ENCODE measurements at regions not wholly inside any gene's neighbourhood (a gene's known extent, or its start where the extent isn't known, plus 50 kb on each side); places are given as distances from the start of the nearest gene placed in this dataset.
"Not testable (repeated sequence)": the region's sequence is repeated elsewhere in the genome, so short reads cannot be mapped to it uniquely, and the experiment has no call there.

GRCh38 chr2:182504903-182505302, 78.1 kb upstream of the PDE1A start:
- intact Hi-C loops (cut with micrococcal nuclease; ENCODE audit: unreplicated experiment) = no loop called here
- no peak overlapping the region for H3K4me3 ChIP-seq (ENCODE audit: low read depth in 2 of 2, low read length in 2 of 2)
- H3K36me3 ChIP-seq (ENCODE audit: control insufficient read depth, insufficient read depth, low read length) = no peaks in the 10 kb centered on the region
- no peaks in the 10 kb centered on the region for H3K27me3 ChIP-seq (ENCODE audit: control insufficient read depth, insufficient read depth, low read length)
- ChIA-PET POLR2A (no interaction called here), CTCF (no interaction called here)
- DNase-seq (ENCODE audit: low read depth, low spot score) (no peak), ATAC-seq (no peak)
- no peaks in the 10 kb centered on the region for H3K9me3 ChIP-seq (ENCODE audit: control insufficient read depth, insufficient read depth, low read depth, low read length)
- in situ Hi-C loops (cut with HindIII; ENCODE audit: low pct_unique_long_range_greater_than_20kb, low sequenced_read_pairs) = no loop called here
- H3K4me1 ChIP-seq (ENCODE audit: control insufficient read depth, insufficient read depth, low read length) = no peaks in the 10 kb centered on the region
- BruUV-seq (replicated peaks) = no TSS peak
- no peak overlapping the region for H3K27ac ChIP-seq (ENCODE audit: low read length)
- TF ChIP-seq, protein P1, sequence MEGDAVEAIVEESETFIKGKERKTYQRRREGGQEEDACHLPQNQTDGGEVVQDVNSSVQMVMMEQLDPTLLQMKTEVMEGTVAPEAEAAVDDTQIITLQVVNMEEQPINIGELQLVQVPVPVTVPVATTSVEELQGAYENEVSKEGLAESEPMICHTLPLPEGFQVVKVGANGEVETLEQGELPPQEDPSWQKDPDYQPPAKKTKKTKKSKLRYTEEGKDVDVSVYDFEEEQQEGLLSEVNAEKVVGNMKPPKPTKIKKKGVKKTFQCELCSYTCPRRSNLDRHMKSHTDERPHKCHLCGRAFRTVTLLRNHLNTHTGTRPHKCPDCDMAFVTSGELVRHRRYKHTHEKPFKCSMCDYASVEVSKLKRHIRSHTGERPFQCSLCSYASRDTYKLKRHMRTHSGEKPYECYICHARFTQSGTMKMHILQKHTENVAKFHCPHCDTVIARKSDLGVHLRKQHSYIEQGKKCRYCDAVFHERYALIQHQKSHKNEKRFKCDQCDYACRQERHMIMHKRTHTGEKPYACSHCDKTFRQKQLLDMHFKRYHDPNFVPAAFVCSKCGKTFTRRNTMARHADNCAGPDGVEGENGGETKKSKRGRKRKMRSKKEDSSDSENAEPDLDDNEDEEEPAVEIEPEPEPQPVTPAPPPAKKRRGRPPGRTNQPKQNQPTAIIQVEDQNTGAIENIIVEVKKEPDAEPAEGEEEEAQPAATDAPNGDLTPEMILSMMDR (IDR thresholded peaks at IDR 0.05) = no peak
- no peak for TF ChIP-seq POLR2AphosphoS5 (IDR thresholded peaks at IDR 0.05; ENCODE audit: low read depth, low read length)
- no peak for TF ChIP-seq SIN3A (IDR thresholded peaks at IDR 0.05; ENCODE audit: borderline replicate concordance, insufficient read depth, low read depth, low read length)
- TF ChIP-seq TCF7L2 (IDR thresholded peaks at IDR 0.05; ENCODE audit: low read depth, low read length) = no peak
- TF ChIP-seq, protein P2, sequence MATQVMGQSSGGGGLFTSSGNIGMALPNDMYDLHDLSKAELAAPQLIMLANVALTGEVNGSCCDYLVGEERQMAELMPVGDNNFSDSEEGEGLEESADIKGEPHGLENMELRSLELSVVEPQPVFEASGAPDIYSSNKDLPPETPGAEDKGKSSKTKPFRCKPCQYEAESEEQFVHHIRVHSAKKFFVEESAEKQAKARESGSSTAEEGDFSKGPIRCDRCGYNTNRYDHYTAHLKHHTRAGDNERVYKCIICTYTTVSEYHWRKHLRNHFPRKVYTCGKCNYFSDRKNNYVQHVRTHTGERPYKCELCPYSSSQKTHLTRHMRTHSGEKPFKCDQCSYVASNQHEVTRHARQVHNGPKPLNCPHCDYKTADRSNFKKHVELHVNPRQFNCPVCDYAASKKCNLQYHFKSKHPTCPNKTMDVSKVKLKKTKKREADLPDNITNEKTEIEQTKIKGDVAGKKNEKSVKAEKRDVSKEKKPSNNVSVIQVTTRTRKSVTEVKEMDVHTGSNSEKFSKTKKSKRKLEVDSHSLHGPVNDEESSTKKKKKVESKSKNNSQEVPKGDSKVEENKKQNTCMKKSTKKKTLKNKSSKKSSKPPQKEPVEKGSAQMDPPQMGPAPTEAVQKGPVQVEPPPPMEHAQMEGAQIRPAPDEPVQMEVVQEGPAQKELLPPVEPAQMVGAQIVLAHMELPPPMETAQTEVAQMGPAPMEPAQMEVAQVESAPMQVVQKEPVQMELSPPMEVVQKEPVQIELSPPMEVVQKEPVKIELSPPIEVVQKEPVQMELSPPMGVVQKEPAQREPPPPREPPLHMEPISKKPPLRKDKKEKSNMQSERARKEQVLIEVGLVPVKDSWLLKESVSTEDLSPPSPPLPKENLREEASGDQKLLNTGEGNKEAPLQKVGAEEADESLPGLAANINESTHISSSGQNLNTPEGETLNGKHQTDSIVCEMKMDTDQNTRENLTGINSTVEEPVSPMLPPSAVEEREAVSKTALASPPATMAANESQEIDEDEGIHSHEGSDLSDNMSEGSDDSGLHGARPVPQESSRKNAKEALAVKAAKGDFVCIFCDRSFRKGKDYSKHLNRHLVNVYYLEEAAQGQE (IDR thresholded peaks at IDR 0.05; ENCODE audit: insufficient read depth in 1 of 2, low read depth in 2 of 2, low read length in 1 of 2) = no peak

GRCh38 chr2:182506606-182507005, 79.8 kb upstream of the PDE1A start:
- H3K27me3 ChIP-seq (ENCODE audit: control insufficient read depth, insufficient read depth, low read length) = no peaks in the 10 kb centered on the region
- ChIA-PET CTCF (no interaction called here), POLR2A (no interaction called here)
- no peaks in the 10 kb centered on the region for H3K9me3 ChIP-seq (ENCODE audit: control insufficient read depth, insufficient read depth, low read depth, low read length)
- DNase-seq (ENCODE audit: low read depth, low spot score) (no peak), ATAC-seq (no peak)
- no peak overlapping the region for H3K4me3 ChIP-seq (ENCODE audit: low read depth in 2 of 2, low read length in 2 of 2)
- H3K4me1 ChIP-seq (ENCODE audit: control insufficient read depth, insufficient read depth, low read length) = no peaks in the 10 kb centered on the region
- H3K27ac ChIP-seq (ENCODE audit: low read length) = no peak overlapping the region
- H3K36me3 ChIP-seq (ENCODE audit: control insufficient read depth, insufficient read depth, low read length) = no peaks in the 10 kb centered on the region
- in situ Hi-C loops (cut with HindIII; ENCODE audit: low pct_unique_long_range_greater_than_20kb, low sequenced_read_pairs) (no loop called here), intact Hi-C loops (cut with micrococcal nuclease; ENCODE audit: unreplicated experiment) (no loop called here)
- no TSS peak for BruUV-seq (replicated peaks)
- TF ChIP-seq, protein P1 (IDR thresholded peaks at IDR 0.05) = no peak
- no peak for TF ChIP-seq POLR2AphosphoS5 (IDR thresholded peaks at IDR 0.05; ENCODE audit: low read depth, low read length)
- no peak for TF ChIP-seq SIN3A (IDR thresholded peaks at IDR 0.05; ENCODE audit: borderline replicate concordance, insufficient read depth, low read depth, low read length)
- TF ChIP-seq, protein P2 (IDR thresholded peaks at IDR 0.05; ENCODE audit: insufficient read depth in 1 of 2, low read depth in 2 of 2, low read length in 1 of 2) = no peak
- no peak for TF ChIP-seq TCF7L2 (IDR thresholded peaks at IDR 0.05; ENCODE audit: low read depth, low read length)

GRCh38 chr2:182508583-182508982, 81.7 kb upstream of the PDE1A start:
- H3K27ac ChIP-seq (ENCODE audit: low read length); CTCF ChIA-PET; H3K36me3 ChIP-seq (ENCODE audit: control insufficient read depth, insufficient read depth, low read length); intact Hi-C loops (cut with micrococcal nuclease; ENCODE audit: unreplicated experiment); in situ Hi-C loops (cut with HindIII; ENCODE audit: low pct_unique_long_range_greater_than_20kb, low sequenced_read_pairs); BruUV-seq (replicated peaks); DNase-seq (ENCODE audit: low read depth, low spot score); H3K27me3 ChIP-seq (ENCODE audit: control insufficient read depth, insufficient read depth, low read length); H3K4me3 ChIP-seq (ENCODE audit: low read depth in 2 of 2, low read length in 2 of 2); H3K4me1 ChIP-seq (ENCODE audit: control insufficient read depth, insufficient read depth, low read length); ATAC-seq; H3K9me3 ChIP-seq (ENCODE audit: control insufficient read depth, insufficient read depth, low read depth, low read length): not testable (repeated sequence)
- POLR2A ChIA-PET = interaction anchor here (0.6 kb wide), 1 partner anchor 11 kb away, joined by 6 read pairs; no protein-coding TSS in a partner anchor

All from Panc1 (cell line).